Activated naive CD4-positive, alpha-beta T cell treated with anti-CD3 and anti-CD28 coated beads for 36 hours (primary cell): ENCODE measurements at regions not wholly inside any gene's neighbourhood (a gene's known extent, or its start where the extent isn't known, plus 50 kb on each side); places are given as distances from the start of the nearest gene placed in this dataset.

Experiments
- CTCF ChIA-PET: fragments of 350-600 bp; sonication (Branson Sonifier 250); formaldehyde crosslinking; loops from one replicate; lab custom pipeline; 2021; ENCODE audit warnings: antibody characterized with exemption; lab: Charles Lee
- DNase-seq: peaks from one replicate; pipeline ENCODE4 v3.0.0-alpha.2; 2020
- H3K27ac Mint-ChIP-seq: one replicate; pipeline ENCODE4 v1.8.0; 2021; ENCODE audit warnings: mild to moderate bottlenecking, mixed read lengths
- H3K27me3 Mint-ChIP-seq: one replicate; pipeline ENCODE4 v1.8.0; 2021; ENCODE audit warnings: low read depth, mixed read lengths
- H3K36me3 Mint-ChIP-seq: one replicate; pipeline ENCODE4 v1.8.0; 2021; ENCODE audit warnings: low read depth, mixed read lengths
- H3K4me1 Mint-ChIP-seq: one replicate; pipeline ENCODE4 v1.8.0; 2021; ENCODE audit warnings: low read depth, mixed read lengths
- H3K4me3 Mint-ChIP-seq: one replicate; pipeline ENCODE4 v1.8.0; 2021; ENCODE audit warnings: mild to moderate bottlenecking, moderate library complexity, mixed read lengths
- H3K9me3 Mint-ChIP-seq: one replicate; pipeline ENCODE4 v1.8.0; 2021; ENCODE audit warnings: mixed read lengths
- intact Hi-C: fragments of 100-400 bp; cut with micrococcal nuclease; formaldehyde crosslinking; loops from one replicate; pipeline ENCODE4 v1.15.1; 2023

- Mint-ChIP-seq H3K27me3 (no peaks in the 10 kb centered on the region), H3K9me3 (peaks cover 3% of the 10 kb centered on the region), H3K4me3 (no peak overlapping the region), H3K27ac (no peak overlapping the region), H3K36me3 (no peaks in the 10 kb centered on the region), H3K4me1 (no peaks in the 10 kb centered on the region)
- intact Hi-C loops: no loop called here
- CTCF ChIA-PET: interaction anchor here (0.8 kb wide), 1 partner anchor 240 kb away, joined by 3 read pairs; no protein-coding TSS in a partner anchor
- no peak for DNase-seq
Observed at GRCh38 chr16:50425044-50425443, 56.3 kb upstream of the BRD7 start.

- H3K27me3 Mint-ChIP-seq: no peaks in the 10 kb centered on the region
- CTCF ChIA-PET: no interaction called here
- H3K27ac Mint-ChIP-seq: no peak overlapping the region
- no peak for DNase-seq
- H3K4me1 Mint-ChIP-seq: no peaks in the 10 kb centered on the region
- peaks cover 12% of the 10 kb centered on the region for H3K9me3 Mint-ChIP-seq
- intact Hi-C loops: no loop called here
- peaks cover 3% of the 10 kb centered on the region for H3K36me3 Mint-ChIP-seq
- no peak overlapping the region for H3K4me3 Mint-ChIP-seq
Observed at GRCh38 chr16:50422926-50423325, 54.1 kb upstream of the BRD7 start.

- peaks cover 3% of the 10 kb centered on the region for H3K36me3 Mint-ChIP-seq
- CTCF ChIA-PET: no interaction called here
- peaks cover 2% of the 10 kb centered on the region for H3K27me3 Mint-ChIP-seq
- DNase-seq: no peak
- H3K4me1 Mint-ChIP-seq: no peaks in the 10 kb centered on the region
- H3K27ac Mint-ChIP-seq: no peak overlapping the region
- intact Hi-C loops: no loop called here
- H3K9me3 Mint-ChIP-seq: peaks cover 27% of the 10 kb centered on the region
- H3K4me3 Mint-ChIP-seq: no peak overlapping the region
Observed at GRCh38 chr16:50419116-50419515, 50.3 kb upstream of the BRD7 start.
